IMR-90 (cell line): ENCODE measurements at regions not wholly inside any gene's neighbourhood (a gene's known extent, or its start where the extent isn't known, plus 50 kb on each side); places are given as distances from the start of the nearest gene placed in this dataset.

Experiments used
- ATAC-seq: fragments of 200-7000 bp; cut with Tn5 transposase; 2 replicates; pipeline ENCODE4 v1.9.1; 2020; ENCODE audit warnings: low read depth, mild to moderate bottlenecking, moderate library complexity
- BruUV-seq: library from RNA; stranded (reverse); fragments of 400-500 nt; replicated peaks from 2 replicates; lab custom pipeline; 2021; lab: Mats Ljungman, UMichigan
- CTCF ChIA-PET: fragments of 300-600 bp; formaldehyde crosslinking; extraction: SDS; loops from one replicate; lab custom pipeline; 2021; ENCODE audit warnings: antibody characterized with exemption; lab: Yijun Ruan, JAX
- POLR2A ChIA-PET: fragments of 300-600 bp; sonication (Branson Sonifier 250); formaldehyde crosslinking; loops from one replicate; lab custom pipeline; 2022; ENCODE audit warnings: antibody characterized with exemption; ENCODE audit not compliant: unreplicated experiment; lab: Charles Lee
- DNase-seq: peaks from one replicate; pipeline ENCODE4 v3.0.0; 2013
- H2AFZ ChIP-seq: replicated peaks from 2 replicates; pipeline ENCODE3; 2013; ENCODE audit warnings: low read length, mild to moderate bottlenecking; ENCODE audit not compliant: poor library complexity
- H2AK5ac ChIP-seq: 2 replicates; pipeline ENCODE4 v1.6.1; 2013; ENCODE audit warnings: low read depth, low read length, inconsistent platforms
- H2AK9ac ChIP-seq: replicated peaks from 2 replicates; pipeline ENCODE3; 2013; ENCODE audit warnings: mild to moderate bottlenecking, low read depth, low read length, moderate library complexity; ENCODE audit not compliant: poor library complexity
- H2BK120ac ChIP-seq: 2 replicates; pipeline ENCODE4 v1.6.1; 2013; ENCODE audit warnings: low read depth, low read length, inconsistent platforms
- H2BK15ac ChIP-seq: 3 replicates; pipeline ENCODE4 v1.6.1; 2013; ENCODE audit warnings: low read depth, low read length, inconsistent platforms
- H2BK20ac ChIP-seq: 2 replicates; pipeline ENCODE4 v1.6.1; 2013; ENCODE audit warnings: low read depth, mild to moderate bottlenecking, inconsistent platforms, low read length, moderate library complexity
- H2BK5ac ChIP-seq: 2 replicates; pipeline ENCODE4 v1.6.1; 2013; ENCODE audit warnings: mild to moderate bottlenecking, low read depth, low read length, inconsistent platforms; ENCODE audit not compliant: poor library complexity, severe bottlenecking
- H3K14ac ChIP-seq: replicated peaks from 2 replicates; pipeline ENCODE4 v1.6.1; 2013; ENCODE audit warnings: low read depth, low read length, inconsistent platforms
- H3K18ac ChIP-seq: 2 replicates; pipeline ENCODE4 v1.6.1; 2013; ENCODE audit warnings: low read depth, low read length, control low read depth
- H3K23ac ChIP-seq: 2 replicates; pipeline ENCODE4 v1.6.1; 2013; ENCODE audit warnings: low read depth, low read length, inconsistent platforms
- H3K27ac ChIP-seq: 2 replicates; pipeline ENCODE4 v1.5.1; 2013; ENCODE audit warnings: mild to moderate bottlenecking, control low read depth, low read length; ENCODE audit not compliant: insufficient read depth
- H3K27me3 ChIP-seq: 2 replicates; pipeline ENCODE4 v1.6.1; 2013; ENCODE audit warnings: low read length; ENCODE audit not compliant: control insufficient read depth, insufficient read depth
- H3K36me3 ChIP-seq: 2 replicates; pipeline ENCODE4 v1.6.1; 2013; ENCODE audit warnings: low read length, mixed read lengths; ENCODE audit not compliant: control insufficient read depth, insufficient read depth
- H3K4ac ChIP-seq: 2 replicates; pipeline ENCODE4 v1.6.1; 2013; ENCODE audit warnings: low read depth, low read length, inconsistent platforms
- H3K4me1 ChIP-seq: 2 replicates; pipeline ENCODE4 v1.6.1; 2013; ENCODE audit warnings: low read length, mixed read lengths; ENCODE audit not compliant: control insufficient read depth, insufficient read depth
- H3K4me2 ChIP-seq: 2 replicates; pipeline ENCODE4 v1.6.1; 2013; ENCODE audit warnings: low read depth, mild to moderate bottlenecking, control low read depth, low read length, moderate library complexity
- H3K4me3 ChIP-seq: 2 replicates; pipeline ENCODE4 v1.5.1; 2013; ENCODE audit warnings: low read depth, mild to moderate bottlenecking, control low read depth, low read length, moderate library complexity; ENCODE audit not compliant: insufficient read depth
- H3K56ac ChIP-seq: 2 replicates; pipeline ENCODE4 v1.6.1; 2013; ENCODE audit warnings: low read length, inconsistent platforms; ENCODE audit not compliant: insufficient read depth; ENCODE audit errors: extremely low read depth
- H3K79me1 ChIP-seq, 2 experiments: 2 replicates each; pipeline ENCODE4 v1.6.1; 2013; ENCODE audit warnings: low read length in 2 of 2, inconsistent platforms in 1 of 2, low read depth in 1 of 2
- H3K9ac ChIP-seq: 2 replicates; pipeline ENCODE4 v1.6.1; 2013; ENCODE audit warnings: low read depth, low read length, control low read depth
- H3K9me1 ChIP-seq: 2 replicates; pipeline ENCODE4 v1.6.1; 2013; ENCODE audit warnings: low read length, inconsistent platforms; ENCODE audit not compliant: insufficient read depth
- H3K9me3 ChIP-seq: 2 replicates; pipeline ENCODE4 v1.6.1; 2013; ENCODE audit warnings: low read length; ENCODE audit not compliant: control insufficient read depth, insufficient read depth
- H4K20me1 ChIP-seq: 2 replicates; pipeline ENCODE4 v1.6.1; 2013; ENCODE audit warnings: low read length, inconsistent platforms; ENCODE audit not compliant: insufficient read depth
- H4K5ac ChIP-seq: 2 replicates; pipeline ENCODE4 v1.6.1; 2013; ENCODE audit warnings: mild to moderate bottlenecking, low read depth, low read length, control low read depth
- H4K8ac ChIP-seq, 2 experiments: 2 replicates each; pipeline ENCODE4 v1.6.1; 2013; ENCODE audit warnings: low read depth in 2 of 2, low read length in 2 of 2, control low read depth in 1 of 2, inconsistent platforms in 1 of 2
- H4K91ac ChIP-seq: 2 replicates; pipeline ENCODE4 v1.6.1; 2013; ENCODE audit warnings: low read depth, low read length, inconsistent platforms; ENCODE audit not compliant: insufficient read depth
- BHLHE40 ChIP-seq: fragments of 150-350 bp; IDR thresholded peaks from 2 replicates; pipeline ENCODE4 v1.6.1; 2016; ENCODE audit warnings: mild to moderate bottlenecking, low read depth, low read length
- CEBPB ChIP-seq: IDR thresholded peaks from 2 replicates; pipeline ENCODE4 v1.6.1; 2012; ENCODE audit warnings: low read depth, low read length, improper control_type of control experiment
- CHD1 ChIP-seq: IDR thresholded peaks from 2 replicates; pipeline ENCODE4 v1.6.1; 2012; ENCODE audit warnings: low read depth, low read length, improper control_type of control experiment
- FOS ChIP-seq: fragments of 150-350 bp; IDR thresholded peaks from 2 replicates; pipeline ENCODE4 v1.6.1; 2016; ENCODE audit warnings: low read depth, low read length
- MAFK ChIP-seq: IDR thresholded peaks from 2 replicates; pipeline ENCODE4 v1.6.1; 2012; ENCODE audit warnings: low read depth, low read length, improper control_type of control experiment
- MAZ ChIP-seq: IDR thresholded peaks from 2 replicates; pipeline ENCODE4 v1.6.1; 2012; ENCODE audit warnings: low read depth, mild to moderate bottlenecking, low read length, improper control_type of control experiment, moderate library complexity, borderline replicate concordance
- MXI1 ChIP-seq: IDR thresholded peaks from 2 replicates; pipeline ENCODE4 v1.6.1; 2012; ENCODE audit warnings: low read depth, mild to moderate bottlenecking, low read length, moderate library complexity, borderline replicate concordance
- NFE2L2 ChIP-seq: fragments of 150-350 bp; IDR thresholded peaks from 2 replicates; pipeline ENCODE4 v1.6.1; 2016; ENCODE audit warnings: low read depth, mild to moderate bottlenecking, low read length
- POLR2A ChIP-seq: IDR thresholded peaks from 2 replicates; pipeline ENCODE4 v1.6.1; 2012; ENCODE audit warnings: mild to moderate bottlenecking, low read depth, low read length
- RAD21 ChIP-seq: IDR thresholded peaks from 2 replicates; pipeline ENCODE4 v1.6.1; 2012; ENCODE audit warnings: low read length, improper control_type of control experiment
- RCOR1 ChIP-seq: IDR thresholded peaks from 2 replicates; pipeline ENCODE4 v1.6.1; 2012; ENCODE audit warnings: mild to moderate bottlenecking, low read length, improper control_type of control experiment; ENCODE audit not compliant: insufficient replicate concordance
- RFX5 ChIP-seq: IDR thresholded peaks from 2 replicates; pipeline ENCODE4 v1.8.0; 2012; ENCODE audit warnings: low read depth, mild to moderate bottlenecking, low read length, moderate library complexity
- SMC3 ChIP-seq: fragments of 150-350 bp; IDR thresholded peaks from 2 replicates; pipeline ENCODE4 v1.6.1; 2016; ENCODE audit warnings: low read depth, mild to moderate bottlenecking, antibody characterized with exemption, low read length, moderate library complexity
- WGBS, 2 experiments: methylation state at CpG; one replicate each; pipeline versions ENCODE4 v1.1.5 to v1.1.7; 2013; ENCODE audit warnings: missing lambda C conversion rate in 2 of 2; ENCODE audit not compliant: insufficient read length in 1 of 2; ENCODE audit errors: extremely low coverage in 2 of 2; 5-methylcytosine and 5-hydroxymethylcytosine counted together
- dilution Hi-C: fragments of 300-500 bp; cut with HindIII; formaldehyde crosslinking; loops from one replicate; pipeline ENCODE4 v1.14.3; 2018; ENCODE audit warnings: low sequenced_read_pairs; ENCODE audit not compliant: unreplicated experiment
- in situ Hi-C: fragments of 300-500 bp; cut with MboI; formaldehyde crosslinking; loops from 3 replicates; pipeline ENCODE4 v1.14.3; 2019; ENCODE audit warnings: low sequenced_read_pairs, inconsistent platforms, mixed read lengths
- intact Hi-C: fragments of 100-400 bp; cut with micrococcal nuclease; formaldehyde crosslinking; loops from 2 replicates; pipeline ENCODE4 v1.10.0; 2022
- TF ChIP-seq, protein P1 (sequence below): conservative IDR thresholded peaks from 2 replicates; pipeline ENCODE4 v1.5.1; 2012; ENCODE audit warnings: mild to moderate bottlenecking, low read depth, low read length, improper control_type of control experiment
- TF ChIP-seq, protein P2 (sequence below): fragments of 150-350 bp; IDR thresholded peaks from 2 replicates; pipeline ENCODE4 v1.6.1; 2017; ENCODE audit warnings: mild to moderate bottlenecking, antibody characterized with exemption, low read length, low read depth
- TF ChIP-seq, protein P3 (sequence below): fragments of 150-350 bp; IDR thresholded peaks from 2 replicates; pipeline ENCODE4 v1.6.1; 2016; ENCODE audit warnings: low read depth, mild to moderate bottlenecking, low read length, moderate library complexity, borderline replicate concordance

DNA sequence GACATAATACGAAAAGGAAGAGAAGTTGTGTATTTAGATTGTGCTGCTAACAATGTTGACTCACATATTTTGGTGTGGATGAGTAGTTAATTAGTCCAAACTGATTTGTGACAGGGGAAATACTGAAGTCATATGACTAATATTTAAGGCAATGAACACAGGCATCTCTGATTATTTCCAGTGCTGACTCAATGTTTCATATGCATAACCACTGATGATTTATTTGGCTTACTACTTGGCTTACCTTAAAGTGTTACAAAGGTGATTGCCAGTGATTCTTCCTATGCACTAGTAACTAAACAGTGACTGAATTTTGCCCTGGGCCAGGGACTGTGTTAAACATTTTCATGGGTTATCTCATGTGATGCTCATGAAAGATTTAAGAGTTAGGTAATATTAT lies 722.6 kb downstream of the METTL4 start:
- ATAC-seq (no peak), DNase-seq (no peak)
- H3K4ac ChIP-seq, result no peak overlapping the region
- no peak overlapping the region for H2BK120ac ChIP-seq
- BruUV-seq, result no TSS peak
- H3K9ac ChIP-seq, result no peak overlapping the region
- no peak overlapping the region for H4K91ac ChIP-seq
- no peak overlapping the region for H3K4me2 ChIP-seq
- H2BK15ac ChIP-seq, result no peak overlapping the region
- H3K4me1 ChIP-seq, result no peaks in the 10 kb centered on the region
- H3K4me3 ChIP-seq, result no peak overlapping the region
- in situ Hi-C loops, result no loop called here
- no peak overlapping the region for H2AFZ ChIP-seq
- no peaks in the 10 kb centered on the region for H4K20me1 ChIP-seq
- H4K8ac ChIP-seq, result no peak overlapping the region
- intact Hi-C loops, result no loop called here
- H3K56ac ChIP-seq, result no peak overlapping the region
- H4K5ac ChIP-seq, result no peak overlapping the region
- H3K79me1 ChIP-seq, result no peaks in the 10 kb centered on the region
- dilution Hi-C loops, result no loop called here
- H2BK20ac ChIP-seq, result no peak overlapping the region
- no peak overlapping the region for H2BK5ac ChIP-seq
- no peaks in the 10 kb centered on the region for H3K27me3 ChIP-seq
- TF ChIP-seq MXI1 (no peak), SMC3 (no peak), MAZ (no peak), RAD21 (no peak), RCOR1 (no peak), BHLHE40 (no peak), MAFK (no peak), FOS (no peak), POLR2A (no peak), RFX5 (no peak), CEBPB (no peak), NFE2L2 (no peak), CHD1 (no peak)
- TF ChIP-seq, protein P1, sequence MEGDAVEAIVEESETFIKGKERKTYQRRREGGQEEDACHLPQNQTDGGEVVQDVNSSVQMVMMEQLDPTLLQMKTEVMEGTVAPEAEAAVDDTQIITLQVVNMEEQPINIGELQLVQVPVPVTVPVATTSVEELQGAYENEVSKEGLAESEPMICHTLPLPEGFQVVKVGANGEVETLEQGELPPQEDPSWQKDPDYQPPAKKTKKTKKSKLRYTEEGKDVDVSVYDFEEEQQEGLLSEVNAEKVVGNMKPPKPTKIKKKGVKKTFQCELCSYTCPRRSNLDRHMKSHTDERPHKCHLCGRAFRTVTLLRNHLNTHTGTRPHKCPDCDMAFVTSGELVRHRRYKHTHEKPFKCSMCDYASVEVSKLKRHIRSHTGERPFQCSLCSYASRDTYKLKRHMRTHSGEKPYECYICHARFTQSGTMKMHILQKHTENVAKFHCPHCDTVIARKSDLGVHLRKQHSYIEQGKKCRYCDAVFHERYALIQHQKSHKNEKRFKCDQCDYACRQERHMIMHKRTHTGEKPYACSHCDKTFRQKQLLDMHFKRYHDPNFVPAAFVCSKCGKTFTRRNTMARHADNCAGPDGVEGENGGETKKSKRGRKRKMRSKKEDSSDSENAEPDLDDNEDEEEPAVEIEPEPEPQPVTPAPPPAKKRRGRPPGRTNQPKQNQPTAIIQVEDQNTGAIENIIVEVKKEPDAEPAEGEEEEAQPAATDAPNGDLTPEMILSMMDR, result no peak
- TF ChIP-seq, protein P2, sequence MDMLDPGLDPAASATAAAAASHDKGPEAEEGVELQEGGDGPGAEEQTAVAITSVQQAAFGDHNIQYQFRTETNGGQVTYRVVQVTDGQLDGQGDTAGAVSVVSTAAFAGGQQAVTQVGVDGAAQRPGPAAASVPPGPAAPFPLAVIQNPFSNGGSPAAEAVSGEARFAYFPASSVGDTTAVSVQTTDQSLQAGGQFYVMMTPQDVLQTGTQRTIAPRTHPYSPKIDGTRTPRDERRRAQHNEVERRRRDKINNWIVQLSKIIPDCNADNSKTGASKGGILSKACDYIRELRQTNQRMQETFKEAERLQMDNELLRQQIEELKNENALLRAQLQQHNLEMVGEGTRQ, result no peak
- TF ChIP-seq, protein P3, sequence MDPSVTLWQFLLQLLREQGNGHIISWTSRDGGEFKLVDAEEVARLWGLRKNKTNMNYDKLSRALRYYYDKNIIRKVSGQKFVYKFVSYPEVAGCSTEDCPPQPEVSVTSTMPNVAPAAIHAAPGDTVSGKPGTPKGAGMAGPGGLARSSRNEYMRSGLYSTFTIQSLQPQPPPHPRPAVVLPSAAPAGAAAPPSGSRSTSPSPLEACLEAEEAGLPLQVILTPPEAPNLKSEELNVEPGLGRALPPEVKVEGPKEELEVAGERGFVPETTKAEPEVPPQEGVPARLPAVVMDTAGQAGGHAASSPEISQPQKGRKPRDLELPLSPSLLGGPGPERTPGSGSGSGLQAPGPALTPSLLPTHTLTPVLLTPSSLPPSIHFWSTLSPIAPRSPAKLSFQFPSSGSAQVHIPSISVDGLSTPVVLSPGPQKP, result no peak
- H3K9me1 ChIP-seq, result no peaks in the 10 kb centered on the region
- no peak overlapping the region for H3K18ac ChIP-seq
- H2AK9ac ChIP-seq, result no peak overlapping the region
- ChIA-PET CTCF (no interaction called here), POLR2A (no interaction called here)
- no peaks in the 10 kb centered on the region for H3K36me3 ChIP-seq
- no CpG with 5 or more reads among the region's 1 CpG for WGBS, 2 experiments
- H3K23ac ChIP-seq, result no peak overlapping the region
- H3K14ac ChIP-seq, result no peak overlapping the region
- H3K27ac ChIP-seq, result no peak overlapping the region
- no peak overlapping the region for H2AK5ac ChIP-seq
- peaks cover 9% of the 10 kb centered on the region for H3K9me3 ChIP-seq
